MM.1S (cell line): ENCODE measurements at regions not wholly inside any gene's neighbourhood (a gene's known extent, or its start where the extent isn't known, plus 50 kb on each side); places are given as distances from the start of the nearest gene placed in this dataset.

ENCODE experiments used
- EZH2phosphoT487 ChIP-seq: fragments of 300-600 bp; sonication (generic); IDR thresholded peaks from 2 replicates; pipeline ENCODE4 v1.6.1; 2018; ENCODE audit warnings: antibody characterized with exemption, low read length
- TF ChIP-seq, protein P1 (sequence below): fragments of 300-600 bp; sonication (generic); IDR thresholded peaks from 2 replicates; pipeline ENCODE4 v1.5.1; 2016; ENCODE audit warnings: antibody characterized with exemption, low read length, mixed read lengths

GRCh38 chr7:46550864-46551263 is 629.8 kb upstream of the IGFBP3 start:
- TF ChIP-seq, protein P1, sequence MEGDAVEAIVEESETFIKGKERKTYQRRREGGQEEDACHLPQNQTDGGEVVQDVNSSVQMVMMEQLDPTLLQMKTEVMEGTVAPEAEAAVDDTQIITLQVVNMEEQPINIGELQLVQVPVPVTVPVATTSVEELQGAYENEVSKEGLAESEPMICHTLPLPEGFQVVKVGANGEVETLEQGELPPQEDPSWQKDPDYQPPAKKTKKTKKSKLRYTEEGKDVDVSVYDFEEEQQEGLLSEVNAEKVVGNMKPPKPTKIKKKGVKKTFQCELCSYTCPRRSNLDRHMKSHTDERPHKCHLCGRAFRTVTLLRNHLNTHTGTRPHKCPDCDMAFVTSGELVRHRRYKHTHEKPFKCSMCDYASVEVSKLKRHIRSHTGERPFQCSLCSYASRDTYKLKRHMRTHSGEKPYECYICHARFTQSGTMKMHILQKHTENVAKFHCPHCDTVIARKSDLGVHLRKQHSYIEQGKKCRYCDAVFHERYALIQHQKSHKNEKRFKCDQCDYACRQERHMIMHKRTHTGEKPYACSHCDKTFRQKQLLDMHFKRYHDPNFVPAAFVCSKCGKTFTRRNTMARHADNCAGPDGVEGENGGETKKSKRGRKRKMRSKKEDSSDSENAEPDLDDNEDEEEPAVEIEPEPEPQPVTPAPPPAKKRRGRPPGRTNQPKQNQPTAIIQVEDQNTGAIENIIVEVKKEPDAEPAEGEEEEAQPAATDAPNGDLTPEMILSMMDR = no peak
- no peak for TF ChIP-seq EZH2phosphoT487
